Iris pigment epithelial cell (primary cell): ENCODE measurements at regions not wholly inside any gene's neighbourhood (a gene's known extent, or its start where the extent isn't known, plus 50 kb on each side); places are given as distances from the start of the nearest gene placed in this dataset.
"Not testable (repeated sequence)": the region's sequence is repeated elsewhere in the genome, so short reads cannot be mapped to it uniquely, and the experiment has no call there.

Source experiments
- DNase-seq: peaks from one replicate; pipeline ENCODE4 v3.0.0-alpha.2; 2011; ENCODE audit warnings: low read depth

GRCh38 chr4:112946127-112946526 lies 103.3 kb upstream of the ANK2 start:
- no peak for DNase-seq

GRCh38 chr4:112947616-112948015 lies 101.8 kb upstream of the ANK2 start:
- no peak for DNase-seq

GRCh38 chr4:112951362-112952312 lies 97.8 kb upstream of the ANK2 start:
- peak; percentile 10 for DNase-seq

GRCh38 chr4:112952313-112952700 lies 97.1 kb upstream of the ANK2 start:
- DNase-seq = no peak

GRCh38 chr4:112953262-112953661 lies 96.2 kb upstream of the ANK2 start:
- no peak for DNase-seq

- DNase-seq = no peak
Measured at GRCh38 chr4:112954286-112954685, 95.2 kb upstream of the ANK2 start.

- DNase-seq = no peak
Measured at GRCh38 chr4:112956484-112956896, 93.0 kb upstream of the ANK2 start.

GRCh38 chr4:112957764-112958163 lies 91.7 kb upstream of the ANK2 start:
- DNase-seq = not testable (repeated sequence)

- DNase-seq = no peak
Measured at GRCh38 chr4:112966701-112967488, 82.6 kb upstream of the ANK2 start.

GRCh38 chr4:112968451-112969159 lies 80.8 kb upstream of the ANK2 start:
- DNase-seq = peak; percentile 14

GRCh38 chr4:112970903-112971302 lies 78.5 kb upstream of the ANK2 start:
- no peak for DNase-seq

- DNase-seq = no peak
Measured at GRCh38 chr4:112973750-112974251, 75.7 kb upstream of the ANK2 start.

GRCh38 chr4:112975567-112976355 lies 73.7 kb upstream of the ANK2 start:
- DNase-seq = no peak

GRCh38 chr4:112978691-112979472 lies 70.6 kb upstream of the ANK2 start:
- peak; percentile 52 for DNase-seq

- no peak for DNase-seq
Measured at GRCh38 chr4:112979881-112980421, 69.5 kb upstream of the ANK2 start.

- DNase-seq = no peak
Measured at GRCh38 chr4:112982680-112983079, 66.8 kb upstream of the ANK2 start.

- DNase-seq = no peak
Measured at GRCh38 chr4:112994732-112995464, 54.6 kb upstream of the ANK2 start.
